ENCODE measurements at regions not wholly inside any gene's neighbourhood (a gene's known extent, or its start where the extent isn't known, plus 50 kb on each side); places are given as distances from the start of the nearest gene placed in this dataset.

GRCh38 chr15:69637818-69638217 is 185.2 kb downstream of the RPLP1 start:
- Histone ChIP-seq H3K36me3 (ENCODE audit: insufficient read depth, low read length) (no peaks in the 10 kb centered on the region), H3K9ac (ENCODE audit: low read depth, low read length) (no peak overlapping the region), H4K20me1 (ENCODE audit: insufficient read depth, low read length) (no peaks in the 10 kb centered on the region), H2AFZ (ENCODE audit: low read depth, low read length) (no peak overlapping the region), H3K79me2 (ENCODE audit: insufficient read depth, low read length) (no peaks in the 10 kb centered on the region), H3K27ac (ENCODE audit: low read length) (no peak overlapping the region), H3K27me3 (ENCODE audit: insufficient read depth, low read length, poor library complexity) (no peaks in the 10 kb centered on the region), H3K4me3 (ENCODE audit: low read depth in 1 of 2, low read length in 2 of 2) (no peak overlapping the region), H3K4me1 (ENCODE audit: insufficient read depth, low read length) (no peaks in the 10 kb centered on the region), H3K4me2 (ENCODE audit: insufficient read depth, low read length) (no peak overlapping the region), H3K9me3 (ENCODE audit: insufficient read depth, low read length, severe bottlenecking) (no peaks in the 10 kb centered on the region)
- TF ChIP-seq CTCF (IDR thresholded peaks at IDR 0.05; ENCODE audit: borderline replicate concordance, extremely low read depth, low read length, poor library complexity, severe bottlenecking) = no peak
- no peak for TF ChIP-seq EZH2 (IDR thresholded peaks at IDR 0.05; ENCODE audit: borderline replicate concordance, low read depth, low read length, severe bottlenecking)
- no peak for DNase-seq
- no peak for ATAC-seq (ENCODE audit: insufficient read depth, low read depth)

GRCh38 chr15:69643476-69643875 is 190.9 kb downstream of the RPLP1 start:
- TF ChIP-seq CTCF (IDR thresholded peaks at IDR 0.05; ENCODE audit: borderline replicate concordance, extremely low read depth, low read length, poor library complexity, severe bottlenecking) (no peak), EZH2 (IDR thresholded peaks at IDR 0.05; ENCODE audit: borderline replicate concordance, low read depth, low read length, severe bottlenecking) (no peak)
- Histone ChIP-seq H3K27ac (ENCODE audit: low read length) (no peak overlapping the region), H3K9me3 (ENCODE audit: insufficient read depth, low read length, severe bottlenecking) (no peaks in the 10 kb centered on the region), H3K4me3 (ENCODE audit: low read depth in 1 of 2, low read length in 2 of 2) (no peak overlapping the region), H3K4me2 (ENCODE audit: insufficient read depth, low read length) (no peak overlapping the region), H4K20me1 (ENCODE audit: insufficient read depth, low read length) (no peaks in the 10 kb centered on the region), H3K79me2 (ENCODE audit: insufficient read depth, low read length) (no peaks in the 10 kb centered on the region), H3K27me3 (ENCODE audit: insufficient read depth, low read length, poor library complexity) (no peaks in the 10 kb centered on the region), H3K4me1 (ENCODE audit: insufficient read depth, low read length) (no peaks in the 10 kb centered on the region), H2AFZ (ENCODE audit: low read depth, low read length) (no peak overlapping the region), H3K9ac (ENCODE audit: low read depth, low read length) (no peak overlapping the region), H3K36me3 (ENCODE audit: insufficient read depth, low read length) (no peaks in the 10 kb centered on the region)
- no peak for DNase-seq
- ATAC-seq (ENCODE audit: insufficient read depth, low read depth) = no peak

- Histone ChIP-seq H4K20me1 (ENCODE audit: insufficient read depth, low read length) (no peaks in the 10 kb centered on the region), H3K79me2 (ENCODE audit: insufficient read depth, low read length) (no peaks in the 10 kb centered on the region), H3K4me3 (ENCODE audit: low read depth in 1 of 2, low read length in 2 of 2) (no peak overlapping the region), H2AFZ (ENCODE audit: low read depth, low read length) (no peak overlapping the region), H3K4me2 (ENCODE audit: insufficient read depth, low read length) (no peak overlapping the region), H3K4me1 (ENCODE audit: insufficient read depth, low read length) (no peaks in the 10 kb centered on the region), H3K36me3 (ENCODE audit: insufficient read depth, low read length) (no peaks in the 10 kb centered on the region), H3K27ac (ENCODE audit: low read length) (no peak overlapping the region), H3K27me3 (ENCODE audit: insufficient read depth, low read length, poor library complexity) (no peaks in the 10 kb centered on the region), H3K9me3 (ENCODE audit: insufficient read depth, low read length, severe bottlenecking) (no peaks in the 10 kb centered on the region), H3K9ac (ENCODE audit: low read depth, low read length) (no peak overlapping the region)
- DNase-seq (no peak), ATAC-seq (ENCODE audit: insufficient read depth, low read depth) (no peak)
- no peak for TF ChIP-seq CTCF (IDR thresholded peaks at IDR 0.05; ENCODE audit: borderline replicate concordance, extremely low read depth, low read length, poor library complexity, severe bottlenecking)
- TF ChIP-seq EZH2 (IDR thresholded peaks at IDR 0.05; ENCODE audit: borderline replicate concordance, low read depth, low read length, severe bottlenecking) = no peak
Measured at GRCh38 chr15:69643971-69644370, 191.4 kb downstream of the RPLP1 start.

- Histone ChIP-seq H3K4me3 (ENCODE audit: low read depth in 1 of 2, low read length in 2 of 2) (no peak overlapping the region), H2AFZ (ENCODE audit: low read depth, low read length) (no peak overlapping the region), H3K79me2 (ENCODE audit: insufficient read depth, low read length) (no peaks in the 10 kb centered on the region), H3K27me3 (ENCODE audit: insufficient read depth, low read length, poor library complexity) (no peaks in the 10 kb centered on the region), H3K27ac (ENCODE audit: low read length) (no peak overlapping the region), H3K9ac (ENCODE audit: low read depth, low read length) (no peak overlapping the region), H3K36me3 (ENCODE audit: insufficient read depth, low read length) (no peaks in the 10 kb centered on the region), H3K9me3 (ENCODE audit: insufficient read depth, low read length, severe bottlenecking) (no peaks in the 10 kb centered on the region), H3K4me2 (ENCODE audit: insufficient read depth, low read length) (no peak overlapping the region), H4K20me1 (ENCODE audit: insufficient read depth, low read length) (no peaks in the 10 kb centered on the region), H3K4me1 (ENCODE audit: insufficient read depth, low read length) (no peaks in the 10 kb centered on the region)
- no peak for DNase-seq
- ATAC-seq (ENCODE audit: insufficient read depth, low read depth) = no peak
- TF ChIP-seq EZH2 (IDR thresholded peaks at IDR 0.05; ENCODE audit: borderline replicate concordance, low read depth, low read length, severe bottlenecking) = no peak
- TF ChIP-seq CTCF (IDR thresholded peaks at IDR 0.05; ENCODE audit: borderline replicate concordance, extremely low read depth, low read length, poor library complexity, severe bottlenecking) = no peak
Measured at GRCh38 chr15:69644876-69645275, 192.3 kb downstream of the RPLP1 start.
